ENCODE measurements at regions not wholly inside any gene's neighbourhood (a gene's known extent, or its start where the extent isn't known, plus 50 kb on each side); places are given as distances from the start of the nearest gene placed in this dataset.

GRCh38 chr13:46994492-46994891 is 97.6 kb upstream of the HTR2A start:
- DNase-seq (ENCODE audit: low read depth, low spot score) = no peak

- no peak for DNase-seq (ENCODE audit: low read depth, low spot score)
Observed at GRCh38 chr13:46992383-46992952, 95.6 kb upstream of the HTR2A start.

DNA sequence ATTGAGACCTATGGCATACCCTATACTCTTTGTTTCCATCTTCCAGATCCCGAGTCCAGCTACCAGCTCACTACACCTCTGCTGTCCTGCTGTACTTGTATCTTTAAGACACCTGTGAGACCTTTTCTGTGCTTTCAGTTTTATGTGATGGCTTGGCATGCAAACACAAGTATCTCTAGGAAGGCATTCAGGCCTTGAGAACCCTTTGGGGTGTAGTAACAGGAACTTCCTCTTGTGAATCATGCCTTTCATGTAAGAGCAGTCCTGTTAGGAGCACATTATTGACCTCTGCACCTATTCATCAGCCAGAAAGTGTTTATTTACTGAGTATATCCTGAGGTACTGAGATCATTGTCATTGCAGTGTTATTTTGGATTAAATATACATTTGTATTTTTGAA is 87.0 kb upstream of the HTR2A start:
- no peak for DNase-seq (ENCODE audit: low read depth, low spot score)

DNA sequence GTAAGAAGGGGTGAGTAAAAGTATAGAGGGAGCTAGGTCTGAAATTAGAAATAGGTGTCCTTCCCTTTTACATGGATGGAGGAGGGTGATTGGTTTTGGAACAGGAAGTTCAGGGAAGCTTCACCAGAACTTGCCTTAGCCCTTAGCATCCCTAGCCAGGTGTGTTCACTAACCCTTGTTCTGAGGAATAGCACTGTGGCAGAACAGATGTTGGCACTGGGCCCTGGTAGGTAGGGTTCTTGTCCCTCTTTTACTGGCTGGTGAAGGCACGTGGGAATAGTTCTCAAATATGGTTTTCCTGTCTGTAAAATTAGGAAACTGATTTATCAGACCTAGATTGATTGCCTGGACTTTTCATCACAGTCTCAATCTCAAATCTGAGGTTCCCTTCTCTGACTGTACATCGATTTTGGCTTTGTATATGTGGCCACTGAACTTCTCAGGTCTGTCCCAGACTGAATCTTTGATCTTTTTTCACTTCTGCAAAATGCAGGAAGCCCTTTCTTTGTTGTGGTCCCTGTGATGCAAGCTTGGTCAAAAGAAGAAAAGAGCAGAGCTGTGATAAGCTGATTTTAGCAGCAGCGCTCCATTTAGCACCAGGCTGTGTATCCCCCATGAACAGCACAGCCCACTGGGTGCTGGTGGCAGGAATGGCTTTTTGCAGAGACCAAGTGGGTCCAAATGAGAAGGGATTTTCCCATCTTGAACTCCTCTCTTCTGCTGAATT is 86.2 kb upstream of the HTR2A start:
- DNase-seq (ENCODE audit: low read depth, low spot score) = no peak

DNA sequence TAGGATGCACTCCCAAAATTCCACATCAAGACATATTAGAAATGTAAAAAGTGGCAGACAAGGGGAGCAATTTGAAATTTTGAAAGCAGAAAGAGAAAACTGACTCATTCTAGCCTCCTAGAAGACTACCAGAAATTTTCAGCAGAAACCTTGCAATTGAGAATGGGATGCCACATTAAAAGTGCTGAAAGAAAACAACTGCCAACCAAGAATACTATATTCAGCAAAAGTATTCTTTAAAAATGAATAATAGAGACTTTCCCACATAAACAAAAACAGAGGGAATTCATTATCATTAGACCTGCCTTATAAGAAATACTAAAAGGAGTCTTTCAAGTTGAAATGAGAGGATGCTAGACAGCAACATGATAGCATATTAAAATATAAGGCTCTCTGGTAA is 78.3 kb upstream of the HTR2A start:
- no peak for DNase-seq (ENCODE audit: low read depth, low spot score)

DNA sequence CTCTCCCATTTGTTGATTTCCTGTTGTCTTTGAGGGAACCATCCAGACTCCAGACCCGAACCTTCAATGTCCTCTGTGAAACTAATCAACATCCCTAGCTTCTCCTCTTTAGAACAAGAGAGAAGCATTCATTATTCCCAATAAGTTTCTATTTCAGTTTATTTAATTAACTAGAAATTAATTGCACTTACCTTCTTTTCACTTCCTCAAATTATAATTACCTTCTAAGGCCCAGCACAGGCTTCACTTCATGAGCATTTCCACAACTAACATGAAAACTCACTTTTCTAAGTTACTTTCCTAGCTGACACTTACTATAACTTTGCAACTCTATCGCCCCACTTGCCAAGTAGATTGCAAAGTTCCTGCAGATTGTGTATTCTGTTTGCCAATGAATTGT is 71.6 kb upstream of the HTR2A start:
- DNase-seq (ENCODE audit: low read depth, low spot score) = no peak

DNA sequence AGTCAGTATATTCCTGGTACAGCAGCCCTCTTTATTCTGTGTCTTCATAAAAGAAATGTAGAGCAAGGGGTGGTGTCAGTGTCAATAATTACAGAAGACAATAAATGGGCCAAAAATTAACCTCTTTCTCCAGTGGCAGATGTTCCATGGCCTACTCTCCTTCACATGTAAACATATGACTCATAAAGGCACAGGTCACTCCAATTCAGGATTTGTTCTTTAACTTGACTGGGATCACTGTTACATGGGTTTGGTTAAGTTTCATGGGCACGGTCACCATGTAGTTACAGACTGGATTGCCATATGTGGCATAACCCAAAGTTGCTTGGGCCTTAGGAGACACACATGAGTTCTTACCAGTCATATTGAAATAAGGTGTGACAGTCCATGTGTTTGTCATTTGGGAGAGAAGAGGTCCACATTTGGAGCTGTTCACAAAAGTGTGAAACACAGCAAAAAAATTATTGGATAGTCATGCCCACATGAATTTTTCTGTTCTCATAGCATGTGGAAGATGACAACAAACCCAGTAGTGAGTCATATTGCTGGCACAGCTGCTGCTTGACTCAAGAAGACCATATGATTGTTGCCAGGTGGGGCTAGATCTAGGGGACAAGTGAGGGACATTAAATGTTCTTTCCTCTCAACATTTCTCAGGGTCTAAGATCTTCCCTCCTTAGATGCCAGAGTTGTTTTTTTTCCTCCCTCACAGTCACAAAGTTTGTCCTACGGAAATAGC is 68.1 kb upstream of the HTR2A start:
- no peak for DNase-seq (ENCODE audit: low read depth, low spot score)

DNA sequence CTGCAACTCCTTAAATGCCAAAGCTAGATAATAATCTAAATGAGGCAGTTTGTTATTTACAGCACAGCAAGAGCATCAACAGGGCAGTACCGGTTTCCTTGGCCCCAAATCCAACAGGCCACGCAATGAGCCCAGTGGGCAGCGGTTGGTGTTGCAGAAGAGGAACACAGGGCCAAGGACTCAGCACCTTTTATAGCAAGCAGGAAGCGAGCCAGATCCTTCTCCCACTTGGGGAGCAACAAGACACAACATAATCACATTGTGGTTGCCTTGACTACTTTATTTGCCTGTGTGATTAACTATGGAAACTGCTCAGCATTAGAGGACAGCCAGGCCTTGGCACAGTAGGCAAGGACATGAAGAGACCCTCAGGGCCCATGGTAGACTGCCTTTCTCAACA is 67.1 kb upstream of the HTR2A start:
- DNase-seq (ENCODE audit: low read depth, low spot score) = no peak

DNA sequence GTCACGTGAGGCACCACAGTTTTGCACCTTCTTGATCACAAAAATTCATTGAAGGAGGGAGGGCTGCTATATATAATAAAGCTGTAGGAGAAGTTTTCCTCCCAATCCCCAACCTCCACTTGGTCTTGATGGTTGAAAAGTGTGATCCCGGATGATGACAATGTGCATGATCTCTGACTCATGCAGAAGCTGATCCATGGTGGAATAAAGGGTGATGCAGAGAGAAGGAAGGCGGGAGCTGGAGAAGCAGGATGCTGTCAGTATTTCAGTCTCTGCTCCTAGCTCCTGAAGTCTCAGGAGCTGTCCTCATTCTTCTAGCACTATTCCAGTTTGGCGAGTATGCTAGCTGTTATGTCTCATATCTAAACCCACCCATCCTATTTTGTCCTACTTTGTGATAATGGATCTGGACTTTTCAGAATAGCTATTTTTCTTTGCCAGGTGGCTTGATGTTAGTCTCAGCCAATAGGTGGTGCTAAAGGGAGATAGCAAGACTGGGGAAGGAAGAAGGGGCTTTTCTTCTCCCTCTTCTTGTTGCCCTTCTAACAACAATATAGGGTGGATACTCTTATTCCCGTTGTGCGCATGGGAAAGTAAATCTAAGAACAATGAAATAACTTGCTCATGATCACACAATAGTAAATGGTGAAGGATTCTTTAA is 65.6 kb upstream of the HTR2A start:
- peak; percentile 7 for DNase-seq (ENCODE audit: low read depth, low spot score)

GRCh38 chr13:46961719-46962118 is 64.9 kb upstream of the HTR2A start:
- DNase-seq (ENCODE audit: low read depth, low spot score) = no peak

DNA sequence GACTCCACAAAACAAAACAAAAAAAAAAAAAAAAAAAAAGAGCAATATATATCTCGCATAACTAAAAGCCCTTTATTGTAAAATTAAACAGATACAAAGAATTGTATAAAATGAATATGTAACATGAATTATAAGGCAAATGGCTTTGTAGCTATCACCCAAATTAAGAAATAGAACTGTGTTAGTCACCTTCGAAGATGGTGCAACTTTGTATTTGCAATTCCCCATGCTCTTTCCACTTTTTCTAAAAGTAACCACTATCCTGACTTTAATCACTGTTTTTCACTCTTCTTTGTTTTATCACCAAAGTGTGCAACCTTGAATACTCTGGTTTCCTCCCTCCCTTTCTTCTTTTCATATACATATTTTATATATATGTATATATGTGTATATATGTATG is 57.1 kb upstream of the HTR2A start:
- DNase-seq (ENCODE audit: low read depth, low spot score) = no peak

GRCh38 chr13:46953331-46953730 is 56.5 kb upstream of the HTR2A start:
- DNase-seq (ENCODE audit: low read depth, low spot score) = no peak

- no peak for DNase-seq (ENCODE audit: low read depth, low spot score)
Observed at GRCh38 chr13:46951516-46951915, 54.7 kb upstream of the HTR2A start.

DNA sequence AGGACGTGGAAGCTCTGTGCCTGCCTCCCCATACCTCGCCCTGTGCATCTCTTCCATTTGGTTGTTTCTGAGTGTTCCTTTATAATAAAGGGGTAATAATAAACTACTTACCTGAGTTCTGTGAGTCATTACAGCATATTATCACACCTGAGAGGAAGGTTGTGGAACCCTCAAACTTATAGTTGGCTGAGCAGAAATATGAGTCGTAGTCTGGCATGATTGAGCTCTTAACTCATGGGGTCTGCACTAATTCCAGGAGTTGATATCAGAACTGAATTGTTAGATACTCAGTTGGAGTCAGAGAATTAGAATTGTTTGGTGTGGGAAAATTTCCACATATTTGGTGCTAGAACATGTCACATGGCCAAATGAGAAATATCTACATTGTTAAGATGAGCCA is 52.4 kb upstream of the HTR2A start:
- DNase-seq (ENCODE audit: low read depth, low spot score) = no peak

DNA sequence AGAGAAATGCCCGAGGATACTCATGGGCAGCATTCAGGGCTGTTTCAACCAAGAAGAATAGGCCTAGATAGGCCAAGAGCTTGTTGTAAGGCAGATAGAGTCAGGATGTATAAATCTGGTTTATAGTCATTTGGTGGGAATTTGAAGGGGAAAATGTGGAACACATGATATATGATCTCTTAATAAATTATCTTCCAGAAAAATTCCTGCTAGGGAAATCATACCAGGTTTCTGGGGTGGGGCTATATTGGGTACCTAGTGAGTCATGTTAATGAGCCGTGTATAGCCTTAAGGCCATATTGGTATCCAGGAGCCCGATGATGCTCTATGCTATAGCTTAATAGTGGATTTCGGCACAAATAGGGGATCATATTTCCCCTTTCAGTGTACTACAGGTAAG is 51.5 kb upstream of the HTR2A start:
- no peak for DNase-seq (ENCODE audit: low read depth, low spot score)

- DNase-seq (ENCODE audit: low read depth, low spot score) = peak; percentile 90
Observed at GRCh38 chr13:46947425-46948191, 50.8 kb upstream of the HTR2A start.

All from iPS DF 19.7 (cell line).